CD4-positive, alpha-beta T cell (primary cell): ENCODE measurements at regions not wholly inside any gene's neighbourhood (a gene's known extent, or its start where the extent isn't known, plus 50 kb on each side); places are given as distances from the start of the nearest gene placed in this dataset.

Experiments used
- ATAC-seq: fragments of 200-7000 bp; cut with Tn5 transposase; one replicate; pipeline ENCODE4 v1.10.0; 2022; ENCODE audit warnings: mild to moderate bottlenecking; ENCODE audit not compliant: poor library complexity
- CTCF ChIA-PET: fragments of 350-600 bp; sonication (Branson Sonifier 250); formaldehyde crosslinking; loops from one replicate; lab custom pipeline; 2021; ENCODE audit warnings: antibody characterized with exemption, inconsistent platforms; lab: Charles Lee
- POLR2A ChIA-PET: fragments of 350-600 bp; sonication (Branson Sonifier 250); formaldehyde crosslinking; loops from one replicate; lab custom pipeline; 2021; ENCODE audit warnings: antibody characterized with exemption, inconsistent platforms; lab: Charles Lee
- DNase-seq, 14 experiments: peaks; one replicate each; pipeline ENCODE4 v3.0.0-alpha.2; 2013 to 2020; ENCODE audit warnings: mixed read lengths in 2 of 14
- H3K27ac ChIP-seq, 2 donors: one replicate each; pipeline versions ENCODE4 v1.5.1 to v1.7.0; 2013; ENCODE audit warnings: low read length in 2 of 2, low read depth in 1 of 2, mild to moderate bottlenecking in 1 of 2
- H3K27me3 ChIP-seq, 2 experiments: 1 replicate in 1 of 2; 2 replicates in 1 of 2; pipeline versions ENCODE4 v1.6.1 to v1.7.0; 2013; ENCODE audit warnings: low read length in 2 of 2, control low read depth in 1 of 2, mild to moderate bottlenecking in 1 of 2, moderate library complexity in 1 of 2; ENCODE audit not compliant: insufficient read depth in 2 of 2, control insufficient read depth in 1 of 2
- H3K36me3 ChIP-seq: one replicate; pipeline ENCODE4 v1.6.1; 2013; ENCODE audit warnings: low read length, control low read depth; ENCODE audit not compliant: insufficient read depth
- H3K4me1 ChIP-seq: one replicate; pipeline ENCODE4 v1.6.1; 2013; ENCODE audit warnings: low read length, control low read depth; ENCODE audit not compliant: insufficient read depth
- H3K4me3 ChIP-seq: one replicate; pipeline ENCODE4 v1.5.1; 2013; ENCODE audit warnings: mild to moderate bottlenecking, low read length, moderate library complexity
- H3K9me3 ChIP-seq, 2 experiments: 1 replicate in 1 of 2; 2 replicates in 1 of 2; pipeline versions ENCODE4 v1.6.1 to v1.7.0; 2013; ENCODE audit warnings: low read length in 2 of 2, mild to moderate bottlenecking in 2 of 2, control low read depth in 1 of 2, moderate library complexity in 1 of 2; ENCODE audit not compliant: control insufficient read depth in 1 of 2, insufficient read depth in 1 of 2
- H3K27ac Mint-ChIP-seq: one replicate; pipeline ENCODE4 v1.8.0; 2020; ENCODE audit warnings: mixed read lengths
- H3K27me3 Mint-ChIP-seq: one replicate; pipeline ENCODE4 v1.8.0; 2021; ENCODE audit warnings: mixed read lengths
- H3K36me3 Mint-ChIP-seq: one replicate; pipeline ENCODE4 v1.8.0; 2021; ENCODE audit warnings: low read depth, mixed read lengths
- H3K4me1 Mint-ChIP-seq: one replicate; pipeline ENCODE4 v1.8.0; 2021; ENCODE audit warnings: low read depth, mixed read lengths
- H3K4me3 Mint-ChIP-seq: one replicate; pipeline ENCODE4 v1.8.0; 2020; ENCODE audit warnings: mild to moderate bottlenecking, mixed read lengths
- H3K9me3 Mint-ChIP-seq: one replicate; pipeline ENCODE4 v1.8.0; 2020; ENCODE audit warnings: mixed read lengths
- CTCF ChIP-seq: fragments of 200-600 bp; IDR thresholded peaks from one replicate; pipeline ENCODE4 v1.8.0; 2022; ENCODE audit warnings: antibody characterized with exemption, mild to moderate bottlenecking
- intact Hi-C, 2 experiments: fragments of 100-400 bp; cut with DNase I in 1 of 2; cut with micrococcal nuclease in 1 of 2; formaldehyde crosslinking; loops; one replicate each; pipeline versions ENCODE4 v1.15.1 to v1.9.0; 2023 to 2025; cut with DNase I, micrococcal nuclease

- peaks cover 8% of the 10 kb centered on the region for H3K36me3 Mint-ChIP-seq
- intact Hi-C loops = loop anchor here in 1 of 2 experiments (5.0 kb wide), 1 partner anchor 39 kb away; no protein-coding TSS in a partner anchor
- no peaks in the 10 kb centered on the region for H3K9me3 ChIP-seq
- H3K36me3 ChIP-seq = no peaks in the 10 kb centered on the region
- H3K27me3 Mint-ChIP-seq = no peaks in the 10 kb centered on the region
- TF ChIP-seq CTCF = no peak
- ATAC-seq (peak; percentile 30), DNase-seq (peak in 4 of 14 experiments; percentile 36 to 42 (median 40))
- peak overlapping the region; percentile 44 for H3K4me3 ChIP-seq
- ChIA-PET POLR2A (interaction anchor here (0.7 to 3.1 kb wide), 14 partner anchors 10 to 855 kb away, joined by 3 to 9 read pairs (median 4); no protein-coding TSS in a partner anchor), CTCF (interaction anchor here (1.0 to 2.8 kb wide), 7 partner anchors 15 to 567 kb away, joined by 3 to 18 read pairs (median 6); no protein-coding TSS in a partner anchor)
- H3K27me3 ChIP-seq = no peaks in the 10 kb centered on the region
- peak overlapping the region; percentile 93 for H3K27ac Mint-ChIP-seq
- peaks cover 31% of the 10 kb centered on the region for H3K4me1 Mint-ChIP-seq
- H3K4me1 ChIP-seq = peaks cover 10% of the 10 kb centered on the region
- H3K9me3 Mint-ChIP-seq = no peaks in the 10 kb centered on the region
- peak overlapping the region; percentile 88 for H3K4me3 Mint-ChIP-seq
- peak overlapping the region; percentile 44 to 56 for H3K27ac ChIP-seq
These were observed 329.8 kb upstream of the OR4E1 start for GRCh38 chr14:22003461-22003860.

- Histone ChIP-seq H3K4me1 (peaks cover 7% of the 10 kb centered on the region), H3K4me3 (peak overlapping the region; percentile 44), H3K27me3 (no peaks in the 10 kb centered on the region), H3K27ac (peak overlapping the region; percentile 44 to 56), H3K9me3 (no peaks in the 10 kb centered on the region), H3K36me3 (no peaks in the 10 kb centered on the region)
- CTCF ChIA-PET = interaction anchor here (1.0 to 2.8 kb wide), 7 partner anchors 14 to 567 kb away, joined by 3 to 18 read pairs (median 6); no protein-coding TSS in a partner anchor
- TF ChIP-seq CTCF = peak; percentile 60
- H3K36me3 Mint-ChIP-seq = peaks cover 8% of the 10 kb centered on the region
- POLR2A ChIA-PET = interaction anchor here (0.7 to 3.1 kb wide), 16 partner anchors 10 to 856 kb away, joined by 3 to 9 read pairs (median 4); no protein-coding TSS in a partner anchor
- peak; percentile 77 for ATAC-seq
- peak overlapping the region; percentile 93 for H3K27ac Mint-ChIP-seq
- intact Hi-C loops = loop anchor here in 1 of 2 experiments (5.0 kb wide), 1 partner anchor 39 kb away; no protein-coding TSS in a partner anchor
- DNase-seq = peak; percentile 45 to 86 (median 64)
- no peaks in the 10 kb centered on the region for H3K27me3 Mint-ChIP-seq
- H3K4me3 Mint-ChIP-seq = peak overlapping the region; percentile 88
- no peaks in the 10 kb centered on the region for H3K9me3 Mint-ChIP-seq
- H3K4me1 Mint-ChIP-seq = peaks cover 29% of the 10 kb centered on the region
These were observed 329.3 kb upstream of the OR4E1 start for GRCh38 chr14:22002860-22003284.

DNA sequence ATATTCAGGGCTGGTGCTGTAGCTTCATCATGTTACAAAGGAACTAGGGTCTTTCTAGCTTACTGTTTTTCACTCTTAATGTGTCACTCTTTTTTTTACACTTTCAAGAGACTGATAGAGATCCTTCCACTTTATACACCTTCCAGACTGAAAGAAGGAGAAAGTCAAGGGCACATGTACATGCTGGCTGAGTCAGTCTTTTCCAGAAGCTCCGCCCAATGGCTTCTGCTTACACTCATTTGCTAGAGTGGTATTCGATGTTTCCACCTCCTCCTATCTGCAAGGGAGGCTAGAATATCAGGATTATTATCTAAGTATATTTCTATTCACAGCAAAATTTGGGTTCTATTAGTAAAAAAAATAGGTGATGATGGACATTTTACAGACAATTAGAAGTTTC lies 325.8 kb upstream of the OR4E1 start:
- Mint-ChIP-seq H3K9me3 (no peaks in the 10 kb centered on the region), H3K4me3 (peak overlapping the region; percentile 95), H3K27me3 (no peaks in the 10 kb centered on the region), H3K36me3 (peaks cover 5% of the 10 kb centered on the region), H3K4me1 (peaks cover 35% of the 10 kb centered on the region), H3K27ac (peak overlapping the region; percentile 88)
- intact Hi-C loops = loop anchor here (5.0 to 10.0 kb wide), 4 partner anchors 495 to 558 kb away; no protein-coding TSS in a partner anchor
- DNase-seq = peak in 3 of 14 experiments; percentile 38 to 41 (median 41)
- POLR2A ChIA-PET = interaction anchor here (2.0 to 3.9 kb wide), 2 partner anchors 9 to 557 kb away, joined by 10 to 23 read pairs; no protein-coding TSS in a partner anchor
- Histone ChIP-seq H3K4me3 (no peak overlapping the region), H3K4me1 (peaks cover 7% of the 10 kb centered on the region), H3K9me3 (no peaks in the 10 kb centered on the region), H3K27ac (no peak overlapping the region), H3K27me3 (no peaks in the 10 kb centered on the region), H3K36me3 (no peaks in the 10 kb centered on the region)
- no peak for TF ChIP-seq CTCF
- ATAC-seq = no peak
- CTCF ChIA-PET = interaction anchor here (0.9 kb wide), 1 partner anchor 21 kb away, joined by 3 read pairs; no protein-coding TSS in a partner anchor
